ENCODE measurements at regions not wholly inside any gene's neighbourhood (a gene's known extent, or its start where the extent isn't known, plus 50 kb on each side); places are given as distances from the start of the nearest gene placed in this dataset.

- Histone ChIP-seq H3K27me3 (ENCODE audit: insufficient read depth, low read length) (no peaks in the 10 kb centered on the region), H2AFZ (ENCODE audit: low read length, unreplicated experiment) (peak overlapping the region; percentile 64), H3K36me3 (ENCODE audit: insufficient read depth, low read length) (no peaks in the 10 kb centered on the region), H3K4me1 (ENCODE audit: control insufficient read depth, insufficient read depth, low read length, unreplicated experiment) (peaks cover 11% of the 10 kb centered on the region), H3K4me3 (ENCODE audit: low read depth, low read length) (no peak overlapping the region), H3K79me2 (ENCODE audit: control insufficient read depth, insufficient read depth, low read length, unreplicated experiment) (no peaks in the 10 kb centered on the region), H3K27ac (ENCODE audit: low read depth, low read length) (no peak overlapping the region)
Measured at GRCh38 chr21:27206368-27206982, 239.6 kb upstream of the ADAMTS5 start.

GRCh38 chr21:27202301-27202700 is 235.4 kb upstream of the ADAMTS5 start:
- Histone ChIP-seq H3K27ac (ENCODE audit: low read depth, low read length) (no peak overlapping the region), H3K79me2 (ENCODE audit: control insufficient read depth, insufficient read depth, low read length, unreplicated experiment) (no peaks in the 10 kb centered on the region), H3K36me3 (ENCODE audit: insufficient read depth, low read length) (no peaks in the 10 kb centered on the region), H3K4me3 (ENCODE audit: low read depth, low read length) (no peak overlapping the region), H3K4me1 (ENCODE audit: control insufficient read depth, insufficient read depth, low read length, unreplicated experiment) (peaks cover 21% of the 10 kb centered on the region), H2AFZ (ENCODE audit: low read length, unreplicated experiment) (no peak overlapping the region), H3K27me3 (ENCODE audit: insufficient read depth, low read length) (no peaks in the 10 kb centered on the region)

- Histone ChIP-seq H3K4me3 (ENCODE audit: low read depth, low read length) (no peak overlapping the region), H3K27me3 (ENCODE audit: insufficient read depth, low read length) (no peaks in the 10 kb centered on the region), H3K27ac (ENCODE audit: low read depth, low read length) (peak overlapping the region; percentile 49), H3K36me3 (ENCODE audit: insufficient read depth, low read length) (no peaks in the 10 kb centered on the region), H3K4me1 (ENCODE audit: control insufficient read depth, insufficient read depth, low read length, unreplicated experiment) (peaks cover 21% of the 10 kb centered on the region), H2AFZ (ENCODE audit: low read length, unreplicated experiment) (no peak overlapping the region), H3K79me2 (ENCODE audit: control insufficient read depth, insufficient read depth, low read length, unreplicated experiment) (no peaks in the 10 kb centered on the region)
Measured at GRCh38 chr21:27201197-27201596, 234.3 kb upstream of the ADAMTS5 start.

- H3K4me3 ChIP-seq (ENCODE audit: low read depth, low read length), result no peak overlapping the region
- no peaks in the 10 kb centered on the region for H3K27me3 ChIP-seq (ENCODE audit: insufficient read depth, low read length)
- H2AFZ ChIP-seq (ENCODE audit: low read length, unreplicated experiment), result no peak overlapping the region
- no peak overlapping the region for H3K27ac ChIP-seq (ENCODE audit: low read depth, low read length)
- no peaks in the 10 kb centered on the region for H3K79me2 ChIP-seq (ENCODE audit: control insufficient read depth, insufficient read depth, low read length, unreplicated experiment)
- peaks cover 13% of the 10 kb centered on the region for H3K4me1 ChIP-seq (ENCODE audit: control insufficient read depth, insufficient read depth, low read length, unreplicated experiment)
- no peaks in the 10 kb centered on the region for H3K36me3 ChIP-seq (ENCODE audit: insufficient read depth, low read length)
Measured at GRCh38 chr21:27196651-27197050, 229.8 kb upstream of the ADAMTS5 start.

GRCh38 chr21:27192281-27192949 is 225.5 kb upstream of the ADAMTS5 start:
- H3K36me3 ChIP-seq (ENCODE audit: insufficient read depth, low read length), result no peaks in the 10 kb centered on the region
- no peak overlapping the region for H3K4me3 ChIP-seq (ENCODE audit: low read depth, low read length)
- no peaks in the 10 kb centered on the region for H3K4me1 ChIP-seq (ENCODE audit: control insufficient read depth, insufficient read depth, low read length, unreplicated experiment)
- H3K79me2 ChIP-seq (ENCODE audit: control insufficient read depth, insufficient read depth, low read length, unreplicated experiment), result no peaks in the 10 kb centered on the region
- no peaks in the 10 kb centered on the region for H3K27me3 ChIP-seq (ENCODE audit: insufficient read depth, low read length)
- no peak overlapping the region for H2AFZ ChIP-seq (ENCODE audit: low read length, unreplicated experiment)
- no peak overlapping the region for H3K27ac ChIP-seq (ENCODE audit: low read depth, low read length)

- no peak overlapping the region for H3K27ac ChIP-seq (ENCODE audit: low read depth, low read length)
- no peak overlapping the region for H3K4me3 ChIP-seq (ENCODE audit: low read depth, low read length)
- no peaks in the 10 kb centered on the region for H3K27me3 ChIP-seq (ENCODE audit: insufficient read depth, low read length)
- H3K4me1 ChIP-seq (ENCODE audit: control insufficient read depth, insufficient read depth, low read length, unreplicated experiment), result no peaks in the 10 kb centered on the region
- no peaks in the 10 kb centered on the region for H3K36me3 ChIP-seq (ENCODE audit: insufficient read depth, low read length)
- H3K79me2 ChIP-seq (ENCODE audit: control insufficient read depth, insufficient read depth, low read length, unreplicated experiment), result no peaks in the 10 kb centered on the region
- no peak overlapping the region for H2AFZ ChIP-seq (ENCODE audit: low read length, unreplicated experiment)
Measured at GRCh38 chr21:27190601-27191000, 223.7 kb upstream of the ADAMTS5 start.

- H3K4me1 ChIP-seq (ENCODE audit: control insufficient read depth, insufficient read depth, low read length, unreplicated experiment), result no peaks in the 10 kb centered on the region
- H3K4me3 ChIP-seq (ENCODE audit: low read depth, low read length), result no peak overlapping the region
- no peaks in the 10 kb centered on the region for H3K27me3 ChIP-seq (ENCODE audit: insufficient read depth, low read length)
- H3K36me3 ChIP-seq (ENCODE audit: insufficient read depth, low read length), result no peaks in the 10 kb centered on the region
- H3K79me2 ChIP-seq (ENCODE audit: control insufficient read depth, insufficient read depth, low read length, unreplicated experiment), result no peaks in the 10 kb centered on the region
- H2AFZ ChIP-seq (ENCODE audit: low read length, unreplicated experiment), result no peak overlapping the region
- H3K27ac ChIP-seq (ENCODE audit: low read depth, low read length), result no peak overlapping the region
Measured at GRCh38 chr21:27189870-27190269, 223.0 kb upstream of the ADAMTS5 start.

- H3K4me1 ChIP-seq (ENCODE audit: control insufficient read depth, insufficient read depth, low read length, unreplicated experiment), result peaks cover 15% of the 10 kb centered on the region
- no peaks in the 10 kb centered on the region for H3K79me2 ChIP-seq (ENCODE audit: control insufficient read depth, insufficient read depth, low read length, unreplicated experiment)
- no peaks in the 10 kb centered on the region for H3K27me3 ChIP-seq (ENCODE audit: insufficient read depth, low read length)
Measured at GRCh38 chr21:27173053-27173452, 206.2 kb upstream of the ADAMTS5 start.

GRCh38 chr21:27171707-27172106 is 204.8 kb upstream of the ADAMTS5 start:
- Histone ChIP-seq H3K27me3 (ENCODE audit: insufficient read depth, low read length) (no peaks in the 10 kb centered on the region), H3K79me2 (ENCODE audit: control insufficient read depth, insufficient read depth, low read length, unreplicated experiment) (no peaks in the 10 kb centered on the region), H3K36me3 (ENCODE audit: insufficient read depth, low read length) (no peaks in the 10 kb centered on the region), H2AFZ (ENCODE audit: low read length, unreplicated experiment) (no peak overlapping the region), H3K4me1 (ENCODE audit: control insufficient read depth, insufficient read depth, low read length, unreplicated experiment) (peaks cover 15% of the 10 kb centered on the region), H3K4me3 (ENCODE audit: low read depth, low read length) (no peak overlapping the region), H3K27ac (ENCODE audit: low read depth, low read length) (peak overlapping the region; percentile 47)

More at GRCh38 chr21:27173053-27173452, 206.2 kb upstream of the ADAMTS5 start:
- no peak overlapping the region for H3K4me3 ChIP-seq (ENCODE audit: low read depth, low read length)
- peak overlapping the region; percentile 9; the same call in 1 of the 2 replicates for H3K27ac ChIP-seq (ENCODE audit: low read depth, low read length)
- no peak overlapping the region for H2AFZ ChIP-seq (ENCODE audit: low read length, unreplicated experiment)
- no peaks in the 10 kb centered on the region for H3K36me3 ChIP-seq (ENCODE audit: insufficient read depth, low read length)

GRCh38 chr21:27168084-27168483 is 201.2 kb upstream of the ADAMTS5 start:
- Histone ChIP-seq H3K27ac (ENCODE audit: low read depth, low read length) (no peak overlapping the region), H3K79me2 (ENCODE audit: control insufficient read depth, insufficient read depth, low read length, unreplicated experiment) (no peaks in the 10 kb centered on the region), H3K36me3 (ENCODE audit: insufficient read depth, low read length) (no peaks in the 10 kb centered on the region), H3K4me1 (ENCODE audit: control insufficient read depth, insufficient read depth, low read length, unreplicated experiment) (peaks cover 10% of the 10 kb centered on the region), H3K4me3 (ENCODE audit: low read depth, low read length) (no peak overlapping the region), H2AFZ (ENCODE audit: low read length, unreplicated experiment) (no peak overlapping the region), H3K27me3 (ENCODE audit: insufficient read depth, low read length) (no peaks in the 10 kb centered on the region)
